Fibroblast of the aortic adventitia (primary cell): ENCODE measurements at regions not wholly inside any gene's neighbourhood (a gene's known extent, or its start where the extent isn't known, plus 50 kb on each side); places are given as distances from the start of the nearest gene placed in this dataset.

ENCODE experiments used
- DNase-seq: peaks from one replicate; pipeline ENCODE4 v3.0.0-alpha.2; 2010; ENCODE audit warnings: low read depth
- H3K4me3 ChIP-seq: 2 replicates; pipeline ENCODE4 v1.5.1; 2011; ENCODE audit warnings: low read depth, mild to moderate bottlenecking, control low read depth, low read length, moderate library complexity
- CTCF ChIP-seq: IDR thresholded peaks from 2 replicates; pipeline ENCODE4 v1.5.1; 2011; ENCODE audit warnings: mild to moderate bottlenecking, low read length, control low read depth, inconsistent platforms; ENCODE audit not compliant: insufficient read depth

- DNase-seq: peak; percentile 2
- TF ChIP-seq CTCF: no peak
- no peak overlapping the region for H3K4me3 ChIP-seq
These were observed 57.0 kb upstream of the MAP9 start for GRCh38 chr4:155433636-155434360.

GRCh38 chr4:155430895-155431795 lies 54.4 kb upstream of the MAP9 start:
- no peak overlapping the region for H3K4me3 ChIP-seq
- no peak for TF ChIP-seq CTCF
- no peak for DNase-seq

DNA sequence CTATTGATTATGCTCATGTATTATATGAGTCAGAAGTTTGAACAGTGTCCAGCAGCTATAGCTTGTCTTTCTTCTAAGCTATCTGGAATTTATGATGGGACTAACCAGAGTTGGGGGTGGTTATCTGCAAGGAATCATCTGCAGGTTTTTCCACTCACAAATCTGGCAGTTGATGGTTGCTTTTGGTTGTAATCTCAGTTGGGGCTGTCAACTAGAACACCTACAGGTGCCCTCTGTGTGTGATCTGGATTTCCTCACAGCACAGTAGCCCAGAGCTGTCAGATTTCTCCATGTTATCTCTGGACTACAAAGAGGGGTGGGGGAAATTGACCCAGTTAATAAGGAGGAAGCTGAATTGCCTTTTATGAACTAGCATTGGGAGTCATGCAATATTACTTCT lies 51.4 kb upstream of the MAP9 start:
- no peak overlapping the region for H3K4me3 ChIP-seq
- no peak for TF ChIP-seq CTCF
- no peak for DNase-seq

GRCh38 chr4:155426953-155427352 lies 50.2 kb upstream of the MAP9 start:
- TF ChIP-seq CTCF: no peak
- no peak overlapping the region for H3K4me3 ChIP-seq
- no peak for DNase-seq
